HS-27A (cell line): ENCODE measurements at regions not wholly inside any gene's neighbourhood (a gene's known extent, or its start where the extent isn't known, plus 50 kb on each side); places are given as distances from the start of the nearest gene placed in this dataset.
A peak's percentile ranks its signal among the peaks of the same experiment; 100 is the strongest.

Source experiments
- DNase-seq: peaks from one replicate; pipeline ENCODE4 v3.0.0-alpha.2; 2012; ENCODE audit warnings: low read depth, missing footprints

GRCh38 chr1:244196571-244197285, 145.6 kb downstream of the ZBTB18 start:
- DNase-seq, result no peak

GRCh38 chr1:244197851-244198375, 146.8 kb downstream of the ZBTB18 start:
- DNase-seq, result no peak

- no peak for DNase-seq
These were observed 148.8 kb downstream of the ZBTB18 start for GRCh38 chr1:244199902-244200301.

GRCh38 chr1:244200596-244200995, 149.5 kb downstream of the ZBTB18 start:
- no peak for DNase-seq

GRCh38 chr1:244201750-244202149, 150.7 kb downstream of the ZBTB18 start:
- DNase-seq, result no peak

DNA sequence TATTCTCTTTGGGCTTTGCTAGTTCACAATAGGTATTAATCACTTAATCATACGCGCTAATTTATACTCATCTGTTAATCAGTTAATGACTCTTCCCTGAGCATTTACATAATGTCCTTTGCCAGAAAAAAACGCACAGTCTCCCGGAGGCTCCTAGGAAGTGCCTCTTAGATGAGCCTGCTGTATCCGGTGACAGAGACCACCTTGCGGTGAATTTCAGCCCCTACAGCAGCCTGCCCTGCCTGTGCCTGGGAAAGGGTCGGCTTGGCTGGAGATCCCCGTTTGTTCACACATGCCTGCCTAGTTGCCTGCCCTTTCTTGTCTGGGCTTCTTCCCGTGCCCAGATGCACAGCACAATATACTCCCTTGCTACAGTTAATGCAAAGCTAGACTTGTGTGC, 152.9 kb downstream of the ZBTB18 start:
- DNase-seq, result no peak

- DNase-seq, result no peak
These were observed 154.1 kb downstream of the ZBTB18 start for GRCh38 chr1:244205171-244205570.

DNA sequence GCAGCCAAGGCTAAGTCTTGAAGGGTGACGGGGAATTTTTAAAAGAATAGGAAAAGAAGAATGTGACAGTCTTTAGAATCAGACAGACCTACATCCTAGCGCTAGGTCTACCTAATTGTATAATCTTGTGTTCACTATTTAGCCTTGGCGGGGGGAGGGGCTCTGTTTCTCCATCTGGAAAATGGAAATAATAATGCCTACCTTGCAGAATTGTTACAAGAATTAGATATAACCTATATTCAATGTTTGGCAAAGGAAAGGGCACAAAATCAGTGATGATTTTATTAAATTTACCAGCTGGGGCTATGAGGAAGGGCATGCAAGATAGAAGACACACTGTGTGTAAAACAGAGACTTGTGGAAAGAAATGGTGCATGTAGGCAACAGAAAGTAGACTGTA, 154.8 kb downstream of the ZBTB18 start:
- DNase-seq, result no peak

GRCh38 chr1:244207042-244207934, 156.2 kb downstream of the ZBTB18 start:
- DNase-seq, result no peak

DNA sequence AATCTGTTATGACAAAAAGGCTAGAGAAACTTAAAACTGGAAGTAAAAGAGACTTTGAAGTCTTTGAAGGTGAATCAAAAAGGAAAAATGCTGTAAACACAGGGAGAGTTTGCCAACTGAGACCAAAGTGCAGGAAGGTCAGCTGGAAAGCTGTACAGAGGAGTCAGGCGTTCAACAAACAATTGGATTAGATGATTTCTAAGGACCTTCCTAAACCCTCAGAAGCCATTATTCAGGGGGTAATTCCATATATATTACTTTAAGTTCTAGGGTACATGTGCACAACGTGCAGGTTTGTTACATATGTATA, 156.8 kb downstream of the ZBTB18 start:
- DNase-seq, result no peak

- DNase-seq, result no peak
These were observed 158.9 kb downstream of the ZBTB18 start for GRCh38 chr1:244209955-244210354.

- DNase-seq, result no peak
These were observed 159.9 kb downstream of the ZBTB18 start for GRCh38 chr1:244210884-244211558.

- no peak for DNase-seq
These were observed 160.5 kb downstream of the ZBTB18 start for GRCh38 chr1:244211559-244211944.

DNA sequence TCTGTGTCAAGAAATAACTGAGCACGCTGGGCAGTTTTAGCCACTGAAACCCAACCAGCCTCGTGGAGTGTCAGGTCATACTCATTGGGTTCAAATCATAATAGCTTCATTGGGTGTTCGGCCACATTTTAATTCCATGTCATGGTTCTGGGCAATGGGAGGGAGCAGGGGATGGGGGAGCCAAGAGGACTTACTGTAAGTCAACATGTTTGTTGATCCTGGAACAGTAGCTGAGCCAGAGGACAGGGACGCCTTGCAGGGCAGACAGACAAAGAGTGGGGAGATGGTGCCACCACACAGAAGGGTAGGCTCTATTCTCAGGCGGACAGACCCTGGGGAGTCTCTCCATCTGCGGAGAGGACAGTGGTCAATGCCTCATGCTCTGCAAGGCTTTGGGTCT, 161.1 kb downstream of the ZBTB18 start:
- no peak for DNase-seq

- no peak for DNase-seq
These were observed 161.9 kb downstream of the ZBTB18 start for GRCh38 chr1:244212797-244213475.

- DNase-seq, result peak; percentile 55
These were observed 163.2 kb downstream of the ZBTB18 start for GRCh38 chr1:244214009-244214967.

DNA sequence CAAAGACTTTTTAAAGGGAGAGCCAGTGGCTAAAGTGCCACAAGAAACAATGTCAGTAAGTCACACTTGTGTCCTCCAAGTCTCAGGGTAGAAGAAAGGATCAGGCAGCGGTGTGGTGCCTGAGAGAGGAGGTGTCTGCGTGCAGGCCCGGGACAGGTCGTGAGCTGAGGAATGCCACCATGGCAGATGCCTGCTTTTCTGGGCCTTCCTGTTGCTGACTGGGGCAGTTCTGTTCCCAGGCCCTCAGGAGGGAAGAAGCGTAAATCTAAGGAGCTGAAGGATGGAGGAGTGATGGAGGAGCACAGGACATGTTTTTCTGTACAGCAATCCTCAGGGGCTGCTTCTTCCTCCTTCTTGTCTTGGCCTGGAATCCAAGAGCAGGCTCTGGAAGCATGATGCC, 165.8 kb downstream of the ZBTB18 start:
- DNase-seq, result no peak

DNA sequence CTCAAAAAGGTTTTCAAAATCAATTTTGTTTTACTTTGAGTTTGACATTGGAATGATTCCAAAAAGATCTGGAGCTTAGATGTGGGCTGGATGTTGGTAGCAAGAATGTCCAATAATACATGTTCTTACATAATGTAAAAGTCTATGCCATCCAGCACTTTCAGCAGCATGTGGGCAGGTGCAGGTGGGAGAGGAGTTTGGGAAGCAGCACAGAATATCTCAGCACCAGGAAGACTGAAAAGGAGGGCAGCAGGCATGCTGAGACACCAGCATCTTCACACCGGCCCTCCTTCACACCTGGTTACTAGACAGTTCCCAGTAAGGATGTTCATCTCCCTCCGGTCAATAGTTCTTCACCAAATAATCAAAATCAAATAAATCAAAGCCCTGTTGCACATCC, 166.6 kb downstream of the ZBTB18 start:
- DNase-seq, result no peak

DNA sequence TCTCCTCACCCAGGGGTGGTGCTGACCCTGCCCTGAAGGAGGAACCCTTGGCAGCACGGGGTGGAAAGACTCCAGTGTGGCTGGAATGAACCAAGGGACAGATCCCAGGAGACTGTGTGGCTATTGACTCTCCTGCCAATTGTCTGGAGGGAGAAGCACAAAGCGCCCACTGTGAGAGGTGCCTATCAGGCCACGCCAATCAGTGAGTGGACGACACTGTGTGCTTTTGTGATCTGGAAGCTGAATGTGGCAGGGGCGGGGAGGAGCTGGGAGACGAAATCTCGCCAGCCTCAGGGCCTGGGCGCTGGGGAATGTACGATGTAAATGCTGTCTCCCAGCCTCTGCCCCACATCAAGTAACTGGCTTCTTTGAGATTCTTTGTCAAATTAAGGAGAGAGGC, 167.1 kb downstream of the ZBTB18 start:
- no peak for DNase-seq

DNA sequence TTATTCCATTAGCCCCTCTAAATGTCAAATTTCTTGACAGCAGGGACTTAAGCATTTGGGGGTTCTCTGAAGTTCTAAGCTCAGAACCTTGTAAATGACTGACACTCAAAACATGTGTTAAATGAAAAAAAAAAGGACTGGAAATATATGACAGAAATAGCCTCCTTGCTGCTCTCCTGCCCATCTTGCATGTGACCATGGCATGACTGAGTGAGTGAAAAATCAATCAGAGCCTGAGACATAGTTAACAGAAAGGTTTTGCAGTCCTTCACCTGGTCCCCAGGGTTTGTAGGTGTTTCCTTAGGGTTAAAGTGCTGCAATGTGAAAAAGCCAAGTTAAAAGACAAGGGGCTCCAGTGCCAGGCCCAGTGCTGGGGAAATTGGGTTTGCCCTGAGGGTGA, 168.1 kb downstream of the ZBTB18 start:
- DNase-seq, result no peak

GRCh38 chr1:244219802-244220201, 168.7 kb downstream of the ZBTB18 start:
- no peak for DNase-seq
